DND-41 (cell line): ENCODE measurements at regions not wholly inside any gene's neighbourhood (a gene's known extent, or its start where the extent isn't known, plus 50 kb on each side); places are given as distances from the start of the nearest gene placed in this dataset.

Experiments
- EZH2 ChIP-seq: IDR thresholded peaks from 3 replicates; pipeline ENCODE4 v1.6.1; 2012; ENCODE audit warnings: borderline replicate concordance, low read depth, mild to moderate bottlenecking, moderate library complexity, low read length, inconsistent platforms; ENCODE audit not compliant: severe bottlenecking
- TF ChIP-seq, protein P1 (sequence below): IDR thresholded peaks from 2 replicates; pipeline ENCODE4 v1.5.1; 2012; ENCODE audit warnings: borderline replicate concordance, low read length, moderate library complexity, mild to moderate bottlenecking; ENCODE audit not compliant: poor library complexity, severe bottlenecking; ENCODE audit errors: extremely low read depth

DNA sequence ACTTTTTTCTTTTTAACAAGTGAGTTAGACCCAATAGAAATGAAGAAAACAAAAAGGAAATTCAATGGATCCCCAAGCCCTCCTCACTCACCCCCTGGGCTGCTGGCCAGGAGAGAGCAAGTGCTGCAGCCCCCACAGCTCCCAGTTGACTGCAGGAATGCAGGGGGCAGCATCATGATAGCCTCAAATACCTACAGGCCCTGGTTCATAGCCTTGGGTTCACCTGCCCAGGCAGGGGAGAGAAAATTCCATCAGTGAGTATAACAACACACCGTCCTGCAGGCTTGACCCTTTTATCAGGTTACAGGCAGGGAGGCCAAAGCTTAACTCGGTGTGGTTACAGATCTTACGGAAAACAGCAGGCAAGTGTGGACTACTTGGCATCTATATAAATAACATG, 76.3 kb downstream of the PHLDA1 start:
- TF ChIP-seq, protein P1, sequence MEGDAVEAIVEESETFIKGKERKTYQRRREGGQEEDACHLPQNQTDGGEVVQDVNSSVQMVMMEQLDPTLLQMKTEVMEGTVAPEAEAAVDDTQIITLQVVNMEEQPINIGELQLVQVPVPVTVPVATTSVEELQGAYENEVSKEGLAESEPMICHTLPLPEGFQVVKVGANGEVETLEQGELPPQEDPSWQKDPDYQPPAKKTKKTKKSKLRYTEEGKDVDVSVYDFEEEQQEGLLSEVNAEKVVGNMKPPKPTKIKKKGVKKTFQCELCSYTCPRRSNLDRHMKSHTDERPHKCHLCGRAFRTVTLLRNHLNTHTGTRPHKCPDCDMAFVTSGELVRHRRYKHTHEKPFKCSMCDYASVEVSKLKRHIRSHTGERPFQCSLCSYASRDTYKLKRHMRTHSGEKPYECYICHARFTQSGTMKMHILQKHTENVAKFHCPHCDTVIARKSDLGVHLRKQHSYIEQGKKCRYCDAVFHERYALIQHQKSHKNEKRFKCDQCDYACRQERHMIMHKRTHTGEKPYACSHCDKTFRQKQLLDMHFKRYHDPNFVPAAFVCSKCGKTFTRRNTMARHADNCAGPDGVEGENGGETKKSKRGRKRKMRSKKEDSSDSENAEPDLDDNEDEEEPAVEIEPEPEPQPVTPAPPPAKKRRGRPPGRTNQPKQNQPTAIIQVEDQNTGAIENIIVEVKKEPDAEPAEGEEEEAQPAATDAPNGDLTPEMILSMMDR = no peak
- TF ChIP-seq EZH2 = no peak
